EH (cell line): ENCODE measurements at regions not wholly inside any gene's neighbourhood (a gene's known extent, or its start where the extent isn't known, plus 50 kb on each side); places are given as distances from the start of the nearest gene placed in this dataset.
A peak's percentile ranks its signal among the peaks of the same experiment; 100 is the strongest.

Experiments used
- DNase-seq: peaks from one replicate; pipeline ENCODE4 v3.0.0-alpha.2; 2015; ENCODE audit warnings: low read depth

DNA sequence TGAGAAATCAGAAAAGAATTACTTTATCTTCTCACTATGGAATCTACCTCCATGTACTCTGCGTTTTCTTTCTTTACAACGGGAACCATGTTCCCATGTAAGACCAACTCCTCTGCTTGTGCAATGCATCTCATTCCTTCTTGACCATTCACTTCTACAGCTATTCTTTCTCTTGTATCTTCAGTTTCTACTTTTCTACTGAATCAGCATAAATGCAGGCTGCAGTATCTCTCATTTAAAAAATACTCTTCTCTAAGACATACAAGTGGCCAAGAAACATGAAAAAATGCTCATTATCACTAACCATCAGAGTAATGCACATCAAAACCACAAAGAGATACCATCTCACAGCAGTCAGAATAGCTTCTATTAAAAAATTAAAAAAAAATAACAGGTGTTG lies 74.1 kb upstream of the NANOGP8 start:
- no peak for DNase-seq

DNA sequence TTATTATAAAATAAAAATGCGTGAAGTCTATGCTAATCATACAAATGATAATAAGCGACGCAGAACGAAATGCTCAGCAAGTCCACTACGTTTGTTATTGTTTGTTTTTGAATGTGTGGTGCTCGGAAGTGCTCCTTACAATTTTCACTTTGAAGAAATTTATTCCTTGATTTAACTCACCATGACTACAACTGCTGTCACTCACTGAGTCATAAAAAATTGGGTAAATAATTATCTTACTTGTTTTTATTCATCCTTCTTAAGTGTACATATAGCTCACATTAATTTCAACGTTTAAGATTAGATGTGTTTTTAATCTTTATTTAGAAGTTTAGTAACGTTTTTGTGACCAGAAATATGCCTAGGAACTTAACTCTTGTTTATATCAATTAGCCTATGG lies 66.7 kb upstream of the NANOGP8 start:
- no peak for DNase-seq

DNA sequence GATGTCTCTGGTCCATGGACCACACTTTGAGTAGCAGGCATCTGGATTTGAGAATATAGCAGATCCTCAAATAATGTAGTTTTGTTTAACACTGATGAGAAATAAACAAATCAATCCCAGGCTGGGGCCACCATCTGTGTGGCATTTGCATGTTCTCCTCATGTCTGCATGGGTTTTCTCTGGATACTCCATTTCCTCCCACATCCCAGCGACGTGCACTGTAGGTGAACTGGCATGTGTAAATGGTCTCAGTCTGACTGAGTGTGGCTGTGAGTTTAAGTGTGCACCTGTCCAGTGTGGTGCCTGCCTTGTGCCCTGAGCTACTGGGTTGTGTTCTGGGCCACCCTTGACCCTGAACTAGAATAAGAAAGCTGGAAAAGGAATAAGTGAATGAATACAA lies 66.3 kb upstream of the NANOGP8 start:
- DNase-seq: no peak

DNA sequence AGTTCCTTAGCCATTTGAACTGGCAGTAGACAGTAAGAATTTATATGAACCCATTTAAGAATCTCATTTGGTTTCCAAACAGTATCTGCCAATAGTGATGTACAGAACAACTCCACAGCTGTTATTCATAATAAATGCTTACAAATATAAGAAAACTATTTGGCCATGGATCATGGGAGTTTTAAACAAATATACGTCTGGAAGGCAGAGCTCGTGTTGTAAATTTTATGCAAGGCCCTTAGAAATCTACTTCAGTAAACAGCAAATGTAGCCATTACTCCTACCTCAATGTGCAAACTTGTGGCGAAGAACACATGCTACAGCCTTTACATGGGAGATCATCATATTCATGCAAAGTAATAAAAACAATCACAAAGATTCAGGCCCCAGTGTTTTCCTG lies 65.3 kb upstream of the NANOGP8 start:
- DNase-seq: no peak

DNA sequence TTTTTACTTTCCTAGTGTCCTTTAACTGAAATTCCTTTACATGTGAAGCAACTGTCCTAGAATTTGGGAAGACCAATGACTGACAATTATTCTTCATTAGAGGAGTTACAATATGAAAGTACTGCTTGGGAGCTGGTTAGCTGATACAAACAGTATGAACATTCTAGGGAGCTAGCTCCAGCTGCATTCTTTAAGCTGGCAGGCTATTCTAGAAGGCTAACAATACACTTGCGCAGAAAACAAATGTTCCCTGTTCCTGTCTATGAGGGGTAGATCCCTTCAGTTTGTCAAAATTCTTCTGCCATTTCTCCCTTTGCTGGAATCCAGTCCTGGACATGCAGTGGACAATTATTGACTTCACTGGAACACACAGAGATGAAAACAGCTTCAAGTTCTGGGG lies 60.2 kb upstream of the NANOGP8 start:
- no peak for DNase-seq

DNA sequence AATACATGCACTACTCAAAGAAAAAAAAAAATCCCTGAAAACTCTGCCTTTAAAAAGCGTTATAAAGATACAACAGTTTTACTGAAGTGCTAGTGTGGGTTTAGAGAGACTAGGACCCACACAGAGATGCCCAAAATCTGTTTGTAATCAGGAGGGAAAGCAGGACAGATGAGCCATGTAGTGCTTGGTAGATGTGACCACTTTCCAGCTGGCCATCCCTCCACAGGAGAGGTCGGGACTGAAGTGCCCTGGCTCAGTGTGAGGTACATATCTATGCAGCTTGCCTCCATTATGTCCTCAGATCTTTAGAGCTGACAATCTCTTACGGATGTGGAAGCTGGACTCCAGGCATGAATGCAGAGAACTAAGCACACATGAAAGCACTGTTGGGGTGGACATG lies 57.5 kb upstream of the NANOGP8 start:
- DNase-seq: no peak

DNA sequence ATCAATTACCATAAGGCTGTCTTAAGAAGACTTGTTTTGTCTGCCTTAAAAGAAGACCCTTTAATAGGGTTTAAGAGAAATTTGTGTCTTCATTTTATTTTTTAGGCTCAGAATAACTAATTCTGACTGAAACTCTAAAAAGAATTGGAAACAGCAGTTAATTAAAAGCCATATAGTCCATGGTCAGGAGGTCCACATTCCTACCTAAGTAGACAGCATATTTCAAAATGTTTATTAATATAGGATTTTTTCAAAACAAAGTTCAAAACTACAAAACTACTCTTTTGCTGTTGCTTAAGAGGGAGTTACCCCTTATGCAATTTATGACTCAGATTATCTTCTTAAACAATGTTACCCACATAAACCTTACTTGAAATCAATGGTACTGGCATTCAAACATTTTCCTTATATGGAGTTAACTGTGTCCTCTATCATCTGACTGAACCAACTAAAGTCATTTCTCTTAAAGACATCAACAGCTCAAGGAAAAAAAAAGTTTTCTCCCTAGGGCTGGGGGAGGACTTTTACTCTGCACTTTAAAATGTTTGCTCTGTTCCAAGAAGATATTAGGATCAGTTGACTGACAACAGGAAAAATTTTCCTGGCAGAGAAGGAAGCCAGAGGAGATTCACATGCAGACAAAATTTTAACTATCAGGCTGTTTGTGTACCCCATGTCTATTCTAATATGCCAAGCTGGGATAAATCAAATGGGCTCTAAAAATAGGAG lies 56.8 kb upstream of the NANOGP8 start:
- peak; percentile 91 for DNase-seq

DNA sequence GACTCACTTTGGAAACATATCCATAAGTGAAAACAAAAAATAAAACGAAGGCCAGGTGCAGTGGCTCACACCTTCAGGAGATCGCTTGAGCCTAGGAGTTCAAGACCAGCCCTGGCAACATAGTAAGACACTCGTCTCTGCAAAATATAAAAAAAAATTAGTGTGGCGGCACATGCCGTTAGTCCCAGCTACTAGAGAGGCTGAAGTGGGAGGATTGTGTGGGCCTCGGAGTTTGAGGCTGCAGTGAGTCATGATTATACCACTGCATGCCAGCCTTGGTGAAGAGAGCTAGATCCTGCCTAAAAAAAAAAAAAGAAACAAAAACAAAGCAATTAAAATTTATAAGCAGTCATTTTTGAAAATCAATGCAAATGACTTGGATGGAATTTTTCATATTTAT lies 54.7 kb upstream of the NANOGP8 start:
- DNase-seq: no peak

DNA sequence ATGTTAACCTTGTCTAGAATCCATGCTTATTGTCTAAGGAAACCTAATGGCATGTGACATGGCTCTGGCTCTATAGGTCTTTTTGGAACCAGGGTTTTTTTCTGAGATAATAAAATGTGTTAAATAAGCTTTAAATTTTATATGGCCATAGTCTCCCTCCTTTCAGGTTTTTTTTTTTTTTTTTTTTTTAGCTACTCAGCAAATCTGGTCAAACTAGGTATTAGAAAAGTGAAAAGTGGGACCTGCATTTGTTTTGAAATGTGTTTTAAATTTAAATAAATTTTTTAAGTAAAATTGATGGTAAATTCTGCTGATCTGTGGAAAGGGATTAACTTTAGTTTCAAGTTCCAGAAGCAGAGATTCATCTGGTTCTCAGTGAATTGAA lies 52.1 kb upstream of the NANOGP8 start:
- no peak for DNase-seq

DNA sequence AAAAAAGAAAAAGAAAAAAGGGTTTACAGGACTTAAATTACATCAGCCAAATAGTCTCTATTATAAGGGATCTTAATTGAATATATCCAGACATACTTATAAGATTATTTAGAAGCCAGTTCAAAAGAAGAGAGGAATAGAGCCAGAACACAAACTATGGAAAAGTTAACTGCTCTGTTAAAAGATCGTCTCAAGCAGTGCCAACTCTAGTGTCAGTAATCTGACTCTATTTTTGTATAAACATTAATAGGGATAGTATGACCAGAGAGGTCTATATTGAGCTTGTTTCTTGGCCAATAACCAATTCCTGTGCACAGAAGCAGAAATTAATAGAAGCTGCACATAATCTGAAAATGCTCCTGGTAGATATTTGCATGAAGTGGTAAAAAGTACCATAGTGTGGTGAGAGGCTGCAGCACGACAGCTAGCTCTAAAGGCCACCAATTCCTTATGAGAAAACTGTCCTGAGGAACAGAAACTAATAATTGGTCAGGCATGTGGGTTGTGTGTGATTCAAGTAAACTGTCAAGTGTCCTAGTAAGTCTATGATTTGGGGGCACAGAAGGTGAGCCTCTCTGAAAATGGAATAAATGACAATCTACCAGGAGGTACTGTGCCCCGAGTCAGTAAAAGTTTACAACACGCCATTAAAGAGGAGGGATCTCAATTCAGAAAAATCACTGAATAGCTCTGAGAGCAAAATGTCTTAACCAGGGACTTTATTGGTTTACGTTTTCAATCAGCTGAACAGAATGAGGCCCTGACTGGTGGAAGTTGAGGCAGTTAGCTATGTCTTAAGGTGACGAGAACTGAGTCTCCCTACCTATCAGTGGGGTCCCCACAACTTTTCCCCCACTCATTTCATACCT lies 51.5 kb upstream of the NANOGP8 start:
- no peak for DNase-seq
